CD4-positive, alpha-beta memory T cell (primary cell): ENCODE measurements at regions not wholly inside any gene's neighbourhood (a gene's known extent, or its start where the extent isn't known, plus 50 kb on each side); places are given as distances from the start of the nearest gene placed in this dataset.

ENCODE experiments used
- CTCF ChIA-PET: fragments of 350-600 bp; sonication (Branson Sonifier 250); formaldehyde crosslinking; loops from one replicate; lab custom pipeline; 2021; ENCODE audit warnings: inconsistent platforms; ENCODE audit not compliant: partially characterized antibody; lab: Charles Lee
- POLR2A ChIA-PET: fragments of 350-600 bp; sonication (Branson Sonifier 250); formaldehyde crosslinking; loops from one replicate; lab custom pipeline; 2021; ENCODE audit not compliant: partially characterized antibody; lab: Charles Lee
- DNase-seq, 5 donors: peaks; one replicate each; pipeline versions ENCODE4 v3.0.0 to v3.0.0-alpha.2; 2020 to 2022; ENCODE audit warnings: mixed read lengths in 1 of 5
- H3K27ac ChIP-seq: one replicate; pipeline ENCODE4 v1.7.0; 2013; ENCODE audit warnings: low read depth, low read length
- H3K27me3 ChIP-seq: 2 replicates; pipeline ENCODE4 v1.7.0; 2013; ENCODE audit warnings: mild to moderate bottlenecking, low read length, moderate library complexity; ENCODE audit not compliant: insufficient read depth
- H3K36me3 ChIP-seq: 2 replicates; pipeline ENCODE4 v1.7.0; 2013; ENCODE audit warnings: mild to moderate bottlenecking, low read length, moderate library complexity; ENCODE audit not compliant: insufficient read depth
- H3K4me1 ChIP-seq: 2 replicates; pipeline ENCODE4 v1.7.0; 2013; ENCODE audit warnings: mild to moderate bottlenecking, low read length, moderate library complexity; ENCODE audit not compliant: insufficient read depth
- H3K4me3 ChIP-seq, 2 donors: one replicate each; pipeline ENCODE4 v1.7.0; 2013; ENCODE audit warnings: low read length in 2 of 2, mild to moderate bottlenecking in 1 of 2
- H3K9me3 ChIP-seq, 2 donors: one replicate each; pipeline ENCODE4 v1.7.0; 2013; ENCODE audit warnings: low read length in 2 of 2, control low read depth in 1 of 2; ENCODE audit not compliant: control insufficient read depth in 1 of 2
- H3K27ac Mint-ChIP-seq, 7 donors: one replicate each; pipeline ENCODE4 v1.8.0; 2020 to 2021; ENCODE audit warnings: mixed read lengths in 7 of 7, mild to moderate bottlenecking in 6 of 7, inconsistent platforms in 3 of 7, moderate library complexity in 3 of 7
- H3K27me3 Mint-ChIP-seq, 2 donors: one replicate each; pipeline ENCODE4 v1.8.0; 2020 to 2021; ENCODE audit warnings: mixed read lengths in 2 of 2
- H3K36me3 Mint-ChIP-seq, 2 donors: one replicate each; pipeline ENCODE4 v1.8.0; 2020 to 2021; ENCODE audit warnings: mixed read lengths in 2 of 2, inconsistent platforms in 1 of 2, mild to moderate bottlenecking in 1 of 2
- H3K4me1 Mint-ChIP-seq, 4 donors: one replicate each; pipeline ENCODE4 v1.8.0; 2020 to 2021; ENCODE audit warnings: mixed read lengths in 4 of 4, mild to moderate bottlenecking in 1 of 4
- H3K4me3 Mint-ChIP-seq, 8 donors: one replicate each; pipeline ENCODE4 v1.8.0; 2020 to 2021; ENCODE audit warnings: mixed read lengths in 8 of 8, mild to moderate bottlenecking in 7 of 8, moderate library complexity in 6 of 8, inconsistent platforms in 3 of 8
- H3K9me3 Mint-ChIP-seq, 8 donors: one replicate each; pipeline ENCODE4 v1.8.0; 2020 to 2021; ENCODE audit warnings: mixed read lengths in 8 of 8, mild to moderate bottlenecking in 5 of 8, inconsistent platforms in 3 of 8, moderate library complexity in 1 of 8
- intact Hi-C: fragments of 100-400 bp; cut with micrococcal nuclease; formaldehyde crosslinking; loops from one replicate; pipeline ENCODE4 v1.15.1; 2023

DNA sequence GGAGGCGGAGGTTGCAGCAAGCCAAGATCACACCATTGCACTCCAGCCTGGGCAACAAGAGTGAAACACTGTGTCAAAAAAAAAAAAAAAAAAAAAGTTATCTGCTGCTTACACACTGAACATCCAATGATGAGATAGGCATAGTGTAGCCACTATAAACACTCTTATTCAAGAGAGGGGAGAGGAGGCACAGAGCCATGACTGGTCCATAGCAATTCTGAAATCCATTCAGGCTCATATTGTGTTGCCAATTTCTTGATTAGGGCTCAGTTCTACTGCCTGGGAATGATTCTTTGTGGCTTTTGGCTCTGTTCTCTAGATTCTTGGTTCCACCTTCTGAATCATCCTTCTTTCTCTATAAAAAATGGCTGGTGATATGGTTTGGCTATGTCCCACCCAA lies 136.1 kb downstream of the ZFP36L2 start:
- POLR2A ChIA-PET = no interaction called here

GRCh38 chr2:43088143-43089073 lies 138.0 kb downstream of the ZFP36L2 start:
- no peak overlapping the region for H3K4me3 Mint-ChIP-seq
- H3K27ac ChIP-seq = no peak overlapping the region
- peaks cover 3% of the 10 kb centered on the region in 2 donors for H3K36me3 Mint-ChIP-seq
- H3K4me1 ChIP-seq = no peaks in the 10 kb centered on the region
- no peaks in the 10 kb centered on the region for H3K9me3 ChIP-seq
- ChIA-PET CTCF (no interaction called here), POLR2A (no interaction called here)
- peaks cover 0 to 4% (median under 1%) of the 10 kb centered on the region in 4 donors for H3K4me1 Mint-ChIP-seq
- H3K27me3 Mint-ChIP-seq = no peaks in the 10 kb centered on the region
- H3K36me3 ChIP-seq = no peaks in the 10 kb centered on the region
- DNase-seq = no peak
- no peaks in the 10 kb centered on the region for H3K27me3 ChIP-seq
- H3K27ac Mint-ChIP-seq = peak overlapping the region in 1 of 7 donors; percentile 19
- H3K4me3 ChIP-seq = no peak overlapping the region
- H3K9me3 Mint-ChIP-seq = peaks cover 0 to 24% (median 14%) of the 10 kb centered on the region in 8 donors
- intact Hi-C loops = no loop called here

More for the DNA sequence above, 136.1 kb downstream of the ZFP36L2 start:
- Mint-ChIP-seq H3K27ac (no peak overlapping the region), H3K9me3 (peaks cover 0 to 28% (median 15%) of the 10 kb centered on the region in 8 donors), H3K27me3 (peaks cover 0 to 2% of the 10 kb centered on the region in 2 donors), H3K36me3 (peaks cover 5 to 7% of the 10 kb centered on the region in 2 donors), H3K4me1 (peaks cover 0 to 1% (median 0%) of the 10 kb centered on the region in 4 donors), H3K4me3 (no peak overlapping the region)
- no peaks in the 10 kb centered on the region for H3K27me3 ChIP-seq
- CTCF ChIA-PET = no interaction called here
- H3K9me3 ChIP-seq = no peaks in the 10 kb centered on the region
- H3K27ac ChIP-seq = no peak overlapping the region
- no peak overlapping the region for H3K4me3 ChIP-seq
- H3K36me3 ChIP-seq = no peaks in the 10 kb centered on the region
- no peak for DNase-seq
- H3K4me1 ChIP-seq = no peaks in the 10 kb centered on the region
- intact Hi-C loops = no loop called here

- POLR2A ChIA-PET = no interaction called here
- CTCF ChIA-PET = no interaction called here
- no peak overlapping the region for H3K27ac ChIP-seq
- Mint-ChIP-seq H3K4me3 (no peak overlapping the region), H3K27ac (no peak overlapping the region), H3K27me3 (no peaks in the 10 kb centered on the region), H3K4me1 (peaks cover 0 to 4% (median under 1%) of the 10 kb centered on the region in 4 donors), H3K36me3 (peaks cover 0 to 3% of the 10 kb centered on the region in 2 donors), H3K9me3 (peaks cover 0 to 21% (median 14%) of the 10 kb centered on the region in 8 donors)
- intact Hi-C loops = no loop called here
- no peaks in the 10 kb centered on the region for H3K9me3 ChIP-seq
- no peaks in the 10 kb centered on the region for H3K36me3 ChIP-seq
- no peaks in the 10 kb centered on the region for H3K27me3 ChIP-seq
- no peak overlapping the region for H3K4me3 ChIP-seq
- no peak for DNase-seq
- H3K4me1 ChIP-seq = no peaks in the 10 kb centered on the region
Observed at GRCh38 chr2:43087413-43087812, 139.0 kb downstream of the ZFP36L2 start.

DNA sequence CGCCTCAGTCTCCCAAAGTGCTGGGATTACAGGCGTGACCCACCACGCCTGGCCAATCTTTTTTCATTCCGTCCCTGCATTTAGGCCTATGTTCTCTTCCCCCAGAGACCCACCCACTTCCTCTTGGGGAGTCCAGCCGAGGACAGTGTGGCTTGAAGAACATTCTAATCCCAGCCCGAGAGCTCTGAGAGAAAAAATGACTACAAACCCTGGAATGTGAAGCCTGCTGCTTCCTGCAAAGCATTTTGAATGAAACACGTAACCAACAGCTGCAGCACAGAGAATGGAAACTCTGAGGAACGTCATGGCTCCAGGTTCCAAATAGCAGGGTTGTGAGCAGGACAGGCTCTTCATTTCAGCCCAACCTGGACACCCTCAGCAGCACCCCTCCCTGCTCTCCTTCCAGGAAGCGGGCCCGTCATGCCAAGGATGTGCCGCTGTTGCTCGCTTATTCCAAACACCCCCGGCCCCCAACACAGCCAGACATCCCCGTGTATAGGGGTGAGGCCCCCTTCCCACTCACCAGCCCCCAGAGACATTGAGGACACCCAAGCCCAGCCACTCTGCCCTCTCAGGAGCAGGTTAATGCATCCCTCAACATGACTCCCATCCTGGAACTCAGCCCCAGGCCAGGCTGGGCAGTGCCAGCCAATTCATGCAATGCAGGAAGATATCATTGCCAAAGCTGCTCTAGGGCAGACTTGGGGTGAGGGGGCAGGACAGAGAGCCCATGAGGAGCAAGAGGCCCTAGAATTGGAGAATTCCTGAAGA lies 139.8 kb downstream of the ZFP36L2 start:
- Mint-ChIP-seq H3K4me1 (peaks cover 0 to 4% (median under 1%) of the 10 kb centered on the region in 4 donors), H3K4me3 (no peak overlapping the region), H3K9me3 (peaks cover 0 to 17% (median 13%) of the 10 kb centered on the region in 8 donors), H3K36me3 (no peaks in the 10 kb centered on the region), H3K27ac (peak overlapping the region in 1 of 7 donors; percentile 52), H3K27me3 (no peaks in the 10 kb centered on the region)
- intact Hi-C loops = no loop called here
- Histone ChIP-seq H3K4me1 (no peaks in the 10 kb centered on the region), H3K27me3 (no peaks in the 10 kb centered on the region), H3K27ac (no peak overlapping the region), H3K9me3 (no peaks in the 10 kb centered on the region), H3K36me3 (no peaks in the 10 kb centered on the region), H3K4me3 (no peak overlapping the region)
- POLR2A ChIA-PET = no interaction called here
- CTCF ChIA-PET = no interaction called here
- no peak for DNase-seq

GRCh38 chr2:43085929-43086328 lies 140.5 kb downstream of the ZFP36L2 start:
- peak overlapping the region in 1 of 7 donors; percentile 37 for H3K27ac Mint-ChIP-seq
- H3K36me3 Mint-ChIP-seq = no peaks in the 10 kb centered on the region
- ChIA-PET CTCF (no interaction called here), POLR2A (no interaction called here)
- Histone ChIP-seq H3K27me3 (no peaks in the 10 kb centered on the region), H3K4me3 (no peak overlapping the region), H3K36me3 (no peaks in the 10 kb centered on the region), H3K27ac (no peak overlapping the region), H3K9me3 (no peaks in the 10 kb centered on the region), H3K4me1 (no peaks in the 10 kb centered on the region)
- H3K27me3 Mint-ChIP-seq = no peaks in the 10 kb centered on the region
- H3K9me3 Mint-ChIP-seq = peaks cover 0 to 14% (median 8%) of the 10 kb centered on the region in 8 donors
- intact Hi-C loops = no loop called here
- no peak overlapping the region for H3K4me3 Mint-ChIP-seq
- peaks cover 0 to 4% (median under 1%) of the 10 kb centered on the region in 4 donors for H3K4me1 Mint-ChIP-seq
- no peak for DNase-seq

DNA sequence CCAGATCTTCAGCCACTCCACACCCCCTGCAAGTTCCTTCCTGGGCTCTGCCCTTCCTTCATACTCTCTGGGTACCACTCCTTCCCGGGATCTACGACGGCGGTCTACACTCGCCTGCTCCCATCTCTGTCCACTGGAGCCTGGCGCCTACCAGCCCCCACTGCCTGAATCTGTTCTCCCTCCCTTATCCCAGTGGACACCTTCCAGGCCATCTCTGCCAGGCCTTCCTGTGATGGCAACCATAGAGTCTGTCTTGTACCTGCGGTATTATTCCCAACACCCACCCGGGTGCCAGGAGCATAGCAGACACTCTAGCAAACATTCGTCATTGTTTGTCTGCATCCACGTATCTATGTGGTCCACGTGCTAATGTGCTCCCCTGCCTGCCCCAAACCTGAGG lies 140.9 kb downstream of the ZFP36L2 start:
- Histone ChIP-seq H3K27ac (no peak overlapping the region), H3K4me3 (no peak overlapping the region), H3K36me3 (no peaks in the 10 kb centered on the region), H3K4me1 (no peaks in the 10 kb centered on the region), H3K27me3 (no peaks in the 10 kb centered on the region), H3K9me3 (no peaks in the 10 kb centered on the region)
- intact Hi-C loops = no loop called here
- H3K4me3 Mint-ChIP-seq = no peak overlapping the region
- CTCF ChIA-PET = no interaction called here
- DNase-seq = no peak
- H3K36me3 Mint-ChIP-seq = no peaks in the 10 kb centered on the region
- no peaks in the 10 kb centered on the region for H3K27me3 Mint-ChIP-seq
- POLR2A ChIA-PET = no interaction called here
- H3K4me1 Mint-ChIP-seq = peaks cover 0 to 4% (median under 1%) of the 10 kb centered on the region in 4 donors
- H3K9me3 Mint-ChIP-seq = peaks cover 0 to 10% (median 4%) of the 10 kb centered on the region in 8 donors
- H3K27ac Mint-ChIP-seq = peak overlapping the region in 5 of 7 donors; percentile 7 to 77 (median 37)

- POLR2A ChIA-PET = no interaction called here
- H3K9me3 Mint-ChIP-seq = peaks cover 0 to 2% (median under 1%) of the 10 kb centered on the region in 8 donors
- H3K27me3 ChIP-seq = no peaks in the 10 kb centered on the region
- no peaks in the 10 kb centered on the region for H3K27me3 Mint-ChIP-seq
- CTCF ChIA-PET = no interaction called here
- H3K27ac Mint-ChIP-seq = peak overlapping the region in 3 of 7 donors; percentile 41 to 64 (median 50)
- no peak overlapping the region for H3K4me3 ChIP-seq
- no peaks in the 10 kb centered on the region for H3K9me3 ChIP-seq
- H3K4me1 ChIP-seq = no peaks in the 10 kb centered on the region
- peaks cover 0 to 10% (median 3%) of the 10 kb centered on the region in 4 donors for H3K4me1 Mint-ChIP-seq
- no peak overlapping the region for H3K4me3 Mint-ChIP-seq
- H3K36me3 Mint-ChIP-seq = no peaks in the 10 kb centered on the region
- intact Hi-C loops = no loop called here
- H3K27ac ChIP-seq = no peak overlapping the region
- no peaks in the 10 kb centered on the region for H3K36me3 ChIP-seq
- no peak for DNase-seq
Observed at GRCh38 chr2:43084699-43085091, 141.7 kb downstream of the ZFP36L2 start.
